Thyroid gland (tissue), 4 donors: ENCODE measurements at regions not wholly inside any gene's neighbourhood (a gene's known extent, or its start where the extent isn't known, plus 50 kb on each side); places are given as distances from the start of the nearest gene placed in this dataset.

ENCODE experiments used
- DNase-seq, 2 donors: peaks; one replicate each; pipeline ENCODE4 v3.0.0-alpha.2; 2019
- H3K27ac ChIP-seq, 3 donors: fragments of 200-600 bp; sonication (generic); 1 replicate in 2 of 3; 2 replicates in 1 of 3; pipeline ENCODE4 v1.5.1; 2016 to 2019; ENCODE audit warnings: mild to moderate bottlenecking in 1 of 3, moderate library complexity in 1 of 3
- H3K27me3 ChIP-seq: fragments of 200-600 bp; sonication (generic); one replicate; pipeline ENCODE4 v1.5.1; 2019
- H3K36me3 ChIP-seq, 2 donors: fragments of 200-600 bp; sonication (generic); one replicate each; pipeline ENCODE4 v1.5.1; 2016 to 2019
- H3K4me1 ChIP-seq, 2 donors: fragments of 200-600 bp; sonication (generic); one replicate each; pipeline ENCODE4 v1.5.1; 2017 to 2019
- H3K4me3 ChIP-seq, 3 donors: fragments of 200-600 bp; sonication (generic); replicated peaks in 1 of 3; 1 replicate in 2 of 3; 2 replicates in 1 of 3; pipeline ENCODE4 v1.5.1; 2016; ENCODE audit warnings: mild to moderate bottlenecking in 1 of 3
- H3K9me3 ChIP-seq: fragments of 200-600 bp; sonication (generic); one replicate; pipeline ENCODE4 v1.5.1; 2017
- CTCF ChIP-seq, 6 experiments: fragments of 200-600 bp in 3 of 6; fragments of 450-650 bp in 3 of 6; sonication (generic) in 3 of 6; IDR thresholded peaks; one replicate each; pipeline ENCODE4 v1.5.1; 2016 to 2019; ENCODE audit warnings: antibody characterized with exemption in 6 of 6, mild to moderate bottlenecking in 2 of 6, inconsistent platforms in 1 of 6, moderate library complexity in 1 of 6
- POLR2A ChIP-seq, 2 donors: fragments of 450-650 bp; IDR thresholded peaks; one replicate each; pipeline ENCODE4 v1.6.1; 2017; ENCODE audit warnings: antibody characterized with exemption in 2 of 2, mild to moderate bottlenecking in 2 of 2, moderate library complexity in 1 of 2
- WGBS, 2 donors: methylation state at CpG; one replicate each; pipeline ENCODE4 v1.1.5; 2017; 5-methylcytosine and 5-hydroxymethylcytosine counted together
- intact Hi-C: fragments of 100-400 bp; cut with DNase I; formaldehyde crosslinking; loops from one replicate; pipeline ENCODE4 v1.15.1; 2023

- Histone ChIP-seq H3K27ac (no peak overlapping the region), H3K4me3 (no peak overlapping the region), H3K36me3 (no peaks in the 10 kb centered on the region), H3K27me3 (no peaks in the 10 kb centered on the region), H3K4me1 (no peaks in the 10 kb centered on the region), H3K9me3 (no peaks in the 10 kb centered on the region)
- intact Hi-C loops = no loop called here
- TF ChIP-seq POLR2A (IDR thresholded peaks at IDR 0.05) (no peak), CTCF (IDR thresholded peaks at IDR 0.05) (no peak)
- no peak for DNase-seq
- WGBS, 2 donors = 86 to 90% methylated on average over 3 of the region's 3 CpGs
These were observed 82.7 kb upstream of the LEP start for GRCh38 chr7:128158370-128158769.

GRCh38 chr7:128160296-128160695, 80.8 kb upstream of the LEP start:
- Histone ChIP-seq H3K27ac (no peak overlapping the region), H3K27me3 (peaks cover 4% of the 10 kb centered on the region), H3K4me1 (no peaks in the 10 kb centered on the region), H3K36me3 (no peaks in the 10 kb centered on the region), H3K4me3 (no peak overlapping the region), H3K9me3 (no peaks in the 10 kb centered on the region)
- 74 to 78% methylated on average over 6 of the region's 6 CpGs for WGBS, 2 donors
- DNase-seq = no peak
- TF ChIP-seq CTCF (IDR thresholded peaks at IDR 0.05) = no peak
- intact Hi-C loops = no loop called here

GRCh38 chr7:128161466-128162125, 79.5 kb upstream of the LEP start:
- H3K4me3 ChIP-seq = no peak overlapping the region
- WGBS, 2 donors = 83 to 88% methylated on average over 7 of the region's 7 CpGs
- H3K27ac ChIP-seq = no peak overlapping the region
- H3K36me3 ChIP-seq = no peaks in the 10 kb centered on the region
- H3K4me1 ChIP-seq = peaks cover 4 to 5% of the 10 kb centered on the region in 2 donors
- TF ChIP-seq CTCF (IDR thresholded peaks at IDR 0.05) = no peak
- no peak for TF ChIP-seq POLR2A (IDR thresholded peaks at IDR 0.05)
- H3K27me3 ChIP-seq = peaks cover 16% of the 10 kb centered on the region
- intact Hi-C loops = no loop called here
- no peaks in the 10 kb centered on the region for H3K9me3 ChIP-seq
- DNase-seq = no peak

- no peak overlapping the region for H3K27ac ChIP-seq
These were observed 78.4 kb upstream of the LEP start for GRCh38 chr7:128162666-128163065.

More at GRCh38 chr7:128162666-128163065, 78.4 kb upstream of the LEP start:
- Histone ChIP-seq H3K36me3 (no peaks in the 10 kb centered on the region), H3K4me1 (peaks cover 13% of the 10 kb centered on the region in 2 donors), H3K4me3 (no peak overlapping the region), H3K27me3 (peaks cover 17% of the 10 kb centered on the region), H3K9me3 (no peaks in the 10 kb centered on the region)
- no peak for DNase-seq
- TF ChIP-seq CTCF (IDR thresholded peaks at IDR 0.05) = no peak
- TF ChIP-seq POLR2A (IDR thresholded peaks at IDR 0.05) = no peak
- 77 to 80% methylated on average over 2 of the region's 2 CpGs for WGBS, 2 donors
- intact Hi-C loops = no loop called here
